GM18508 (cell line): ENCODE measurements at regions not wholly inside any gene's neighbourhood (a gene's known extent, or its start where the extent isn't known, plus 50 kb on each side); places are given as distances from the start of the nearest gene placed in this dataset.
"Not testable (repeated sequence)": the region's sequence is repeated elsewhere in the genome, so short reads cannot be mapped to it uniquely, and the experiment has no call there.

Experiments
- ATAC-seq: cut with Tn5 transposase; IDR thresholded peaks from one replicate; pipeline ENCODE4 v1.9.1; 2021; ENCODE audit warnings: moderate number of reproducible peaks; ENCODE audit not compliant: insufficient read depth, unreplicated experiment

- ATAC-seq: not testable (repeated sequence)
Observed at GRCh38 chr14:105742904-105743701, 216.7 kb downstream of the TMEM121 start.

- not testable (repeated sequence) for ATAC-seq
Observed at GRCh38 chr14:105744213-105744787, 217.9 kb downstream of the TMEM121 start.

- no peak for ATAC-seq
Observed at GRCh38 chr14:105745433-105746123, 219.2 kb downstream of the TMEM121 start.

- no peak for ATAC-seq
Observed at GRCh38 chr14:105746124-105746514, 219.7 kb downstream of the TMEM121 start.

GRCh38 chr14:105746800-105747502 is 220.6 kb downstream of the TMEM121 start:
- not testable (repeated sequence) for ATAC-seq

GRCh38 chr14:105747503-105748203 is 221.3 kb downstream of the TMEM121 start:
- ATAC-seq: not testable (repeated sequence)

- no peak for ATAC-seq
Observed at GRCh38 chr14:105748204-105748578, 221.8 kb downstream of the TMEM121 start.

GRCh38 chr14:105748710-105749109 is 222.3 kb downstream of the TMEM121 start:
- ATAC-seq: not testable (repeated sequence)

- ATAC-seq: not testable (repeated sequence)
Observed at GRCh38 chr14:105749870-105750541, 223.6 kb downstream of the TMEM121 start.

- not testable (repeated sequence) for ATAC-seq
Observed at GRCh38 chr14:105751291-105751751, 224.9 kb downstream of the TMEM121 start.

- not testable (repeated sequence) for ATAC-seq
Observed at GRCh38 chr14:105752420-105752819, 226.0 kb downstream of the TMEM121 start.

- ATAC-seq: no peak
Observed at GRCh38 chr14:105760691-105761344, 234.4 kb downstream of the TMEM121 start.

GRCh38 chr14:105761345-105761740 is 235.0 kb downstream of the TMEM121 start:
- ATAC-seq: not testable (repeated sequence)

- ATAC-seq: no peak
Observed at GRCh38 chr14:105761842-105762241, 235.5 kb downstream of the TMEM121 start.

- ATAC-seq: not testable (repeated sequence)
Observed at GRCh38 chr14:105762262-105762661, 235.9 kb downstream of the TMEM121 start.

GRCh38 chr14:105764254-105764901 is 238.0 kb downstream of the TMEM121 start:
- ATAC-seq: not testable (repeated sequence)

- not testable (repeated sequence) for ATAC-seq
Observed at GRCh38 chr14:105765072-105765825, 238.9 kb downstream of the TMEM121 start.
